B cell (primary cell): ENCODE measurements at regions not wholly inside any gene's neighbourhood (a gene's known extent, or its start where the extent isn't known, plus 50 kb on each side); places are given as distances from the start of the nearest gene placed in this dataset.

Experiments
- ATAC-seq: fragments of 200-7000 bp; cut with Tn5 transposase; one replicate; pipeline ENCODE4 v1.10.0; 2021; ENCODE audit warnings: low read depth, mild to moderate bottlenecking, moderate number of reproducible peaks, moderate library complexity
- CTCF ChIA-PET: fragments of 350-600 bp; sonication (Branson Sonifier 250); formaldehyde crosslinking; loops from one replicate; lab custom pipeline; 2021; ENCODE audit warnings: antibody characterized with exemption, inconsistent platforms; lab: Charles Lee
- POLR2A ChIA-PET: fragments of 350-600 bp; sonication (Branson Sonifier 250); formaldehyde crosslinking; loops from one replicate; lab custom pipeline; 2021; ENCODE audit warnings: antibody characterized with exemption; lab: Charles Lee
- DNase-seq: peaks from one replicate; pipeline ENCODE4 v3.0.0; 2013
- H2AFZ ChIP-seq: 2 replicates; pipeline ENCODE4 v1.6.1; 2012; ENCODE audit warnings: mild to moderate bottlenecking, low read depth, low read length; ENCODE audit not compliant: insufficient read depth, poor library complexity, severe bottlenecking
- H3K27ac ChIP-seq, 2 donors: 1 replicate in 1 of 2; 2 replicates in 1 of 2; pipeline ENCODE4 v1.5.1; 2012 to 2013; ENCODE audit warnings: low read length in 2 of 2, mild to moderate bottlenecking in 2 of 2, moderate library complexity in 1 of 2
- H3K27me3 ChIP-seq, 4 experiments: fragments of 200-600 bp in 1 of 4; sonication (generic) in 1 of 4; replicated peaks in 1 of 4; 1 replicate in 2 of 4; 2 replicates in 2 of 4; pipeline versions ENCODE4 v1.6.1 to v1.7.0; 2013 to 2016; ENCODE audit warnings: low read length in 3 of 4, mild to moderate bottlenecking in 2 of 4, mixed read lengths in 1 of 4, moderate library complexity in 1 of 4; ENCODE audit not compliant: insufficient read depth in 4 of 4, control insufficient read depth in 3 of 4; ENCODE audit errors: control extremely low read depth in 1 of 4
- H3K36me3 ChIP-seq, 2 experiments: replicated peaks in 1 of 2; 1 replicate in 1 of 2; 2 replicates in 1 of 2; pipeline versions ENCODE4 v1.6.1 to v1.7.1; 2013; ENCODE audit warnings: low read length in 1 of 2; ENCODE audit not compliant: insufficient read depth in 2 of 2, control insufficient read depth in 1 of 2; ENCODE audit errors: control extremely low read depth in 1 of 2, extremely low read depth in 1 of 2
- H3K4me1 ChIP-seq, 2 donors: fragments of 200-600 bp in 1 of 2; sonication (generic) in 1 of 2; 1 replicate in 1 of 2; 2 replicates in 1 of 2; pipeline versions ENCODE4 v1.5.1 to v1.6.1; 2013 to 2017; ENCODE audit warnings: low read length in 2 of 2; ENCODE audit not compliant: control insufficient read depth in 2 of 2, insufficient read depth in 2 of 2
- H3K4me2 ChIP-seq: replicated peaks from 2 replicates; pipeline ENCODE3; 2012; ENCODE audit warnings: mild to moderate bottlenecking, low read depth, low read length; ENCODE audit not compliant: poor library complexity, severe bottlenecking
- H3K4me3 ChIP-seq, 5 experiments: fragments of 200-600 bp in 1 of 5; sonication (generic) in 1 of 5; 1 replicate in 3 of 5; 2 replicates in 2 of 5; pipeline versions ENCODE4 v1.5.1 to v1.7.0; 2011 to 2016; ENCODE audit warnings: low read length in 4 of 5, mild to moderate bottlenecking in 4 of 5, low read depth in 2 of 5, control low read depth in 1 of 5, moderate library complexity in 1 of 5; ENCODE audit not compliant: insufficient read depth in 1 of 5; ENCODE audit errors: control extremely low read depth in 1 of 5, extremely low read depth in 1 of 5
- H3K79me2 ChIP-seq: fragments of 200-600 bp; sonication (generic); one replicate; pipeline ENCODE4 v1.6.0; 2016; ENCODE audit warnings: low read length; ENCODE audit not compliant: control insufficient read depth, insufficient read depth
- H3K9ac ChIP-seq: fragments of 200-600 bp; sonication (generic); 2 replicates; pipeline ENCODE4 v1.6.1; 2017; ENCODE audit warnings: mild to moderate bottlenecking, low read length, moderate library complexity
- H3K9me3 ChIP-seq, 3 donors: one replicate each; pipeline versions ENCODE4 v1.6.1 to v1.7.1; 2013; ENCODE audit warnings: low read length in 2 of 3; ENCODE audit not compliant: control insufficient read depth in 2 of 3, insufficient read depth in 1 of 3; ENCODE audit errors: control extremely low read depth in 1 of 3
- H4K20me1 ChIP-seq: 2 replicates; pipeline ENCODE4 v1.6.0; 2012; ENCODE audit warnings: mild to moderate bottlenecking, low read length; ENCODE audit not compliant: insufficient read depth, control insufficient read depth, poor library complexity, severe bottlenecking
- H3K27ac Mint-ChIP-seq: one replicate; pipeline ENCODE4 v1.8.0; 2021; ENCODE audit warnings: mixed read lengths
- H3K27me3 Mint-ChIP-seq: one replicate; pipeline ENCODE4 v1.8.0; 2021; ENCODE audit warnings: mixed read lengths
- H3K4me1 Mint-ChIP-seq: one replicate; pipeline ENCODE4 v1.8.0; 2021; ENCODE audit warnings: mixed read lengths
- H3K4me3 Mint-ChIP-seq: one replicate; pipeline ENCODE4 v1.8.0; 2021; ENCODE audit warnings: mixed read lengths
- H3K9me3 Mint-ChIP-seq: one replicate; pipeline ENCODE4 v1.8.0; 2022; ENCODE audit warnings: mixed read lengths; ENCODE audit not compliant: insufficient read depth
- EZH2 ChIP-seq: IDR thresholded peaks from 2 replicates; pipeline ENCODE4 v1.6.1; 2012; ENCODE audit warnings: borderline replicate concordance, low read depth, mild to moderate bottlenecking, moderate library complexity, low read length; ENCODE audit not compliant: insufficient read depth, poor library complexity, severe bottlenecking
- WGBS: methylation state at CpG from one replicate; pipeline ENCODE4 v1.1.5; 2013; ENCODE audit warnings: missing lambda C conversion rate; ENCODE audit not compliant: insufficient coverage; 5-methylcytosine and 5-hydroxymethylcytosine counted together
- intact Hi-C: fragments of 100-400 bp; cut with micrococcal nuclease; formaldehyde crosslinking; loops from one replicate; pipeline ENCODE4 v1.10.0; 2022
- TF ChIP-seq, protein P1 (sequence below): fragments of 200-600 bp; IDR thresholded peaks from one replicate; pipeline ENCODE4 v1.8.0; 2022; ENCODE audit warnings: antibody characterized with exemption, mild to moderate bottlenecking

DNA sequence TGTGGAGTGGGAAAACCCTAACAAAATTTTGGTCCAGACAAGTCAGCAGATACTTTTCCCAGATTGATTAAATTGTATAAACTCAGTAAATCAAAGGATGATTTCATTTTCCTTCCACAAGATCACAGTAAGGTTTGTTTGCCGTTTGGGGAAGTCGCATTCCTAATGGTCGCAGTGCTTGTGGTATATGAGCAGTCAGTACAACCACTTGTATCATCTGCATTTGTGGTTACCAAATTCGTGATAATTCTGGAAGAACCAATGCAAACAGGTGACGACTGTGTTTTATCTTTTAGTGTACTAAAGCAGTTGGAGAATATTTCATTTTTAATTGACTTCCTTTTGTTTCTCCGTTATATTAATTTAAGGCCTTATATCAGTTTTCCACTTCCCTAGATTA lies 100.0 kb upstream of the CNTN6 start:
- ATAC-seq (no peak), DNase-seq (no peak)
- Histone ChIP-seq H3K79me2 (no peaks in the 10 kb centered on the region), H3K27me3 (no peaks in the 10 kb centered on the region), H3K9me3 (peaks cover 0 to 4% (median 0%) of the 10 kb centered on the region in 3 donors), H3K27ac (no peak overlapping the region), H3K9ac (no peak overlapping the region), H3K4me1 (no peaks in the 10 kb centered on the region), H3K4me2 (no peak overlapping the region), H4K20me1 (no peaks in the 10 kb centered on the region), H2AFZ (no peak overlapping the region), H3K36me3 (no peaks in the 10 kb centered on the region), H3K4me3 (no peak overlapping the region)
- no CpG with 5 or more reads among the region's 6 CpGs for WGBS
- H3K4me3 Mint-ChIP-seq = no peak overlapping the region
- TF ChIP-seq EZH2 = no peak
- peaks cover 13% of the 10 kb centered on the region for H3K9me3 Mint-ChIP-seq
- ChIA-PET CTCF (no interaction called here), POLR2A (no interaction called here)
- H3K4me1 Mint-ChIP-seq = no peaks in the 10 kb centered on the region
- no peak overlapping the region for H3K27ac Mint-ChIP-seq
- intact Hi-C loops = no loop called here
- H3K27me3 Mint-ChIP-seq = no peaks in the 10 kb centered on the region

DNA sequence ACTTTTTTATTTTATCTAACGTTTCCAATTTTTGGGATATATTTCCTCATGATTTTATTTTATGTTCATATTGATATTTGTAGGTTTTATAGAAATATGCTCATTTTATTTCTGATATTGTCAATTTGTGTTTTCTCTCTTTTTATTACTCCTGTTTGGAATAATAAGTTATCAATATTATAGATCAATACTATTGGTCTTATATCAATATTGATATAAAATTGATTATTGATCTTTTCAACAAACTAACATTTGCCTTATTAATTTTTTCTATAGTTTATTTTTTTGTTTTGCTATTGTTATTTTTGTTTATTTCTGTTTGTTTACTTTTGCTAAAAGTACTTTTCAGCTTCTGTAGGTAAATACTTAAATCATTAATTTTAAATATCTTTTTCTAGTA lies 90.8 kb upstream of the CNTN6 start:
- Mint-ChIP-seq H3K4me3 (no peak overlapping the region), H3K27ac (no peak overlapping the region), H3K9me3 (no peaks in the 10 kb centered on the region), H3K27me3 (no peaks in the 10 kb centered on the region), H3K4me1 (no peaks in the 10 kb centered on the region)
- no peak for ATAC-seq
- Histone ChIP-seq H4K20me1 (no peaks in the 10 kb centered on the region), H3K9me3 (no peaks in the 10 kb centered on the region), H2AFZ (no peak overlapping the region), H3K79me2 (no peaks in the 10 kb centered on the region), H3K27me3 (no peaks in the 10 kb centered on the region), H3K27ac (no peak overlapping the region), H3K4me3 (no peak overlapping the region), H3K4me1 (no peaks in the 10 kb centered on the region), H3K4me2 (no peak overlapping the region), H3K9ac (no peak overlapping the region), H3K36me3 (no peaks in the 10 kb centered on the region)
- no CpG with 5 or more reads among the region's 1 CpG for WGBS
- ChIA-PET POLR2A (no interaction called here), CTCF (no interaction called here)
- intact Hi-C loops = no loop called here
- no peak for DNase-seq
- TF ChIP-seq, protein P1, sequence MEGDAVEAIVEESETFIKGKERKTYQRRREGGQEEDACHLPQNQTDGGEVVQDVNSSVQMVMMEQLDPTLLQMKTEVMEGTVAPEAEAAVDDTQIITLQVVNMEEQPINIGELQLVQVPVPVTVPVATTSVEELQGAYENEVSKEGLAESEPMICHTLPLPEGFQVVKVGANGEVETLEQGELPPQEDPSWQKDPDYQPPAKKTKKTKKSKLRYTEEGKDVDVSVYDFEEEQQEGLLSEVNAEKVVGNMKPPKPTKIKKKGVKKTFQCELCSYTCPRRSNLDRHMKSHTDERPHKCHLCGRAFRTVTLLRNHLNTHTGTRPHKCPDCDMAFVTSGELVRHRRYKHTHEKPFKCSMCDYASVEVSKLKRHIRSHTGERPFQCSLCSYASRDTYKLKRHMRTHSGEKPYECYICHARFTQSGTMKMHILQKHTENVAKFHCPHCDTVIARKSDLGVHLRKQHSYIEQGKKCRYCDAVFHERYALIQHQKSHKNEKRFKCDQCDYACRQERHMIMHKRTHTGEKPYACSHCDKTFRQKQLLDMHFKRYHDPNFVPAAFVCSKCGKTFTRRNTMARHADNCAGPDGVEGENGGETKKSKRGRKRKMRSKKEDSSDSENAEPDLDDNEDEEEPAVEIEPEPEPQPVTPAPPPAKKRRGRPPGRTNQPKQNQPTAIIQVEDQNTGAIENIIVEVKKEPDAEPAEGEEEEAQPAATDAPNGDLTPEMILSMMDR = no peak
